Panc1 (cell line): ENCODE measurements at regions not wholly inside any gene's neighbourhood (a gene's known extent, or its start where the extent isn't known, plus 50 kb on each side); places are given as distances from the start of the nearest gene placed in this dataset.

Experiments
- ATAC-seq: fragments of 200-7000 bp; cut with Tn5 transposase; 2 replicates; pipeline ENCODE4 v1.9.1; 2020; ENCODE audit warnings: mild to moderate bottlenecking, moderate library complexity
- BruUV-seq: library from RNA; stranded (reverse); fragments of 400-500 nt; replicated peaks from 2 replicates; lab custom pipeline; 2021; lab: Mats Ljungman, UMichigan
- CTCF ChIA-PET: fragments of 300-600 bp; sonication (Branson Sonifier 250); formaldehyde crosslinking; loops from one replicate; lab custom pipeline; 2022; ENCODE audit warnings: antibody characterized with exemption; lab: Charles Lee
- POLR2A ChIA-PET: fragments of 300-600 bp; sonication (Branson Sonifier 250); formaldehyde crosslinking; loops from one replicate; lab custom pipeline; 2022; ENCODE audit warnings: antibody characterized with exemption; lab: Charles Lee
- DNase-seq: peaks from one replicate; pipeline ENCODE4 v3.0.0-alpha.2; 2010; ENCODE audit warnings: low read depth, low spot score
- H3K27ac ChIP-seq: 2 replicates; pipeline ENCODE4 v1.5.1; 2011; ENCODE audit warnings: mild to moderate bottlenecking, low read length, inconsistent platforms
- H3K27me3 ChIP-seq: fragments of 200-500 bp; sonication (Bioruptor generic); 2 replicates; pipeline ENCODE4 v1.6.0; 2014; ENCODE audit warnings: low read length, inconsistent platforms; ENCODE audit not compliant: control insufficient read depth, insufficient read depth
- H3K36me3 ChIP-seq: fragments of 200-500 bp; sonication (Bioruptor generic); 2 replicates; pipeline ENCODE4 v1.5.1; 2014; ENCODE audit warnings: inconsistent platforms, mild to moderate bottlenecking, low read length, moderate library complexity; ENCODE audit not compliant: control insufficient read depth, insufficient read depth
- H3K4me1 ChIP-seq: 2 replicates; pipeline ENCODE4 v1.5.1; 2011; ENCODE audit warnings: inconsistent platforms, mild to moderate bottlenecking, low read length, moderate library complexity; ENCODE audit not compliant: control insufficient read depth, insufficient read depth
- H3K4me3 ChIP-seq, 2 experiments: 2 replicates each; pipeline ENCODE4 v1.5.1; 2011 to 2012; ENCODE audit warnings: low read depth in 2 of 2, low read length in 2 of 2, mild to moderate bottlenecking in 2 of 2, inconsistent platforms in 1 of 2, moderate library complexity in 1 of 2
- H3K9me3 ChIP-seq: fragments of 200-500 bp; sonication (Bioruptor generic); 2 replicates; pipeline ENCODE4 v1.5.1; 2014; ENCODE audit warnings: low read depth, mild to moderate bottlenecking, inconsistent platforms, low read length, moderate library complexity; ENCODE audit not compliant: control insufficient read depth, insufficient read depth
- POLR2AphosphoS5 ChIP-seq: IDR thresholded peaks from 2 replicates; pipeline ENCODE4 v1.6.1; 2012; ENCODE audit warnings: mild to moderate bottlenecking, low read depth, low read length, moderate library complexity
- SIN3A ChIP-seq: IDR thresholded peaks from 2 replicates; pipeline ENCODE4 v1.6.1; 2012; ENCODE audit warnings: low read depth, mild to moderate bottlenecking, low read length, moderate library complexity, borderline replicate concordance; ENCODE audit not compliant: insufficient read depth
- TCF7L2 ChIP-seq: IDR thresholded peaks from 2 replicates; pipeline ENCODE4 v1.6.1; 2011; ENCODE audit warnings: mild to moderate bottlenecking, low read depth, low read length, inconsistent platforms
- in situ Hi-C: cut with HindIII; loops from 2 replicates; pipeline ENCODE4 v1.10.0; 2016; ENCODE audit warnings: low sequenced_read_pairs, low pct_unique_long_range_greater_than_20kb
- intact Hi-C: fragments of 100-400 bp; cut with micrococcal nuclease; formaldehyde crosslinking; loops from one replicate; pipeline ENCODE4 v1.10.0; 2022; ENCODE audit not compliant: unreplicated experiment
- TF ChIP-seq, protein P1 (sequence below): fragments of 450-650 bp; IDR thresholded peaks from 2 replicates; pipeline ENCODE4 v1.5.1; 2017; ENCODE audit warnings: mild to moderate bottlenecking
- TF ChIP-seq, protein P2 (sequence below), 2 experiments: IDR thresholded peaks; 2 replicates each; pipeline ENCODE4 v1.6.1; 2011 to 2012; ENCODE audit warnings: low read depth in 2 of 2, control low read depth in 1 of 2, low read length in 1 of 2, mild to moderate bottlenecking in 1 of 2, moderate library complexity in 1 of 2; ENCODE audit not compliant: insufficient read depth in 1 of 2

DNA sequence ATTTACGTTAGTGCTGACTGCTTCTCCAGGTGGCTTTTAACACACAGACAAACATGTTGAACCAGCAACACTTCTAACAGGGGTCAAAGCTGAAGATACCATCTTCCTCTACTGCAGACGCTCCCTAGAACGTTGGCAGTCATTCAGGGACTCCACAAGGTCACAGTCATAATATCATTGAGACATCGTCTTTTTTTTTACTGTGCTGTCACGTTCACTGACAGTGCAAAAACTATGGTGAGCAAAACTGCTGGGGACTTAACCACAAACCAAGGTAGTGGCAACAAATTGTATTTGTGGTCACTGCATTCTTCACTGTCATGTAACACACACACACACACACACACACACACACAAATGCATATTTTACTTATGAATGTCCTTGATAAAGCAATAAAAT is 244.9 kb downstream of the CASP12 start:
- Histone ChIP-seq H3K36me3 (no peaks in the 10 kb centered on the region), H3K4me3 (no peak overlapping the region), H3K27ac (no peak overlapping the region), H3K9me3 (peaks cover 5% of the 10 kb centered on the region; the same call in 1 of the 2 replicates), H3K4me1 (no peaks in the 10 kb centered on the region), H3K27me3 (no peaks in the 10 kb centered on the region)
- ChIA-PET CTCF (no interaction called here), POLR2A (no interaction called here)
- in situ Hi-C loops (no loop called here), intact Hi-C loops (no loop called here)
- TF ChIP-seq POLR2AphosphoS5 (no peak), SIN3A (no peak), TCF7L2 (no peak)
- TF ChIP-seq, protein P1, sequence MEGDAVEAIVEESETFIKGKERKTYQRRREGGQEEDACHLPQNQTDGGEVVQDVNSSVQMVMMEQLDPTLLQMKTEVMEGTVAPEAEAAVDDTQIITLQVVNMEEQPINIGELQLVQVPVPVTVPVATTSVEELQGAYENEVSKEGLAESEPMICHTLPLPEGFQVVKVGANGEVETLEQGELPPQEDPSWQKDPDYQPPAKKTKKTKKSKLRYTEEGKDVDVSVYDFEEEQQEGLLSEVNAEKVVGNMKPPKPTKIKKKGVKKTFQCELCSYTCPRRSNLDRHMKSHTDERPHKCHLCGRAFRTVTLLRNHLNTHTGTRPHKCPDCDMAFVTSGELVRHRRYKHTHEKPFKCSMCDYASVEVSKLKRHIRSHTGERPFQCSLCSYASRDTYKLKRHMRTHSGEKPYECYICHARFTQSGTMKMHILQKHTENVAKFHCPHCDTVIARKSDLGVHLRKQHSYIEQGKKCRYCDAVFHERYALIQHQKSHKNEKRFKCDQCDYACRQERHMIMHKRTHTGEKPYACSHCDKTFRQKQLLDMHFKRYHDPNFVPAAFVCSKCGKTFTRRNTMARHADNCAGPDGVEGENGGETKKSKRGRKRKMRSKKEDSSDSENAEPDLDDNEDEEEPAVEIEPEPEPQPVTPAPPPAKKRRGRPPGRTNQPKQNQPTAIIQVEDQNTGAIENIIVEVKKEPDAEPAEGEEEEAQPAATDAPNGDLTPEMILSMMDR = no peak
- TF ChIP-seq, protein P2, sequence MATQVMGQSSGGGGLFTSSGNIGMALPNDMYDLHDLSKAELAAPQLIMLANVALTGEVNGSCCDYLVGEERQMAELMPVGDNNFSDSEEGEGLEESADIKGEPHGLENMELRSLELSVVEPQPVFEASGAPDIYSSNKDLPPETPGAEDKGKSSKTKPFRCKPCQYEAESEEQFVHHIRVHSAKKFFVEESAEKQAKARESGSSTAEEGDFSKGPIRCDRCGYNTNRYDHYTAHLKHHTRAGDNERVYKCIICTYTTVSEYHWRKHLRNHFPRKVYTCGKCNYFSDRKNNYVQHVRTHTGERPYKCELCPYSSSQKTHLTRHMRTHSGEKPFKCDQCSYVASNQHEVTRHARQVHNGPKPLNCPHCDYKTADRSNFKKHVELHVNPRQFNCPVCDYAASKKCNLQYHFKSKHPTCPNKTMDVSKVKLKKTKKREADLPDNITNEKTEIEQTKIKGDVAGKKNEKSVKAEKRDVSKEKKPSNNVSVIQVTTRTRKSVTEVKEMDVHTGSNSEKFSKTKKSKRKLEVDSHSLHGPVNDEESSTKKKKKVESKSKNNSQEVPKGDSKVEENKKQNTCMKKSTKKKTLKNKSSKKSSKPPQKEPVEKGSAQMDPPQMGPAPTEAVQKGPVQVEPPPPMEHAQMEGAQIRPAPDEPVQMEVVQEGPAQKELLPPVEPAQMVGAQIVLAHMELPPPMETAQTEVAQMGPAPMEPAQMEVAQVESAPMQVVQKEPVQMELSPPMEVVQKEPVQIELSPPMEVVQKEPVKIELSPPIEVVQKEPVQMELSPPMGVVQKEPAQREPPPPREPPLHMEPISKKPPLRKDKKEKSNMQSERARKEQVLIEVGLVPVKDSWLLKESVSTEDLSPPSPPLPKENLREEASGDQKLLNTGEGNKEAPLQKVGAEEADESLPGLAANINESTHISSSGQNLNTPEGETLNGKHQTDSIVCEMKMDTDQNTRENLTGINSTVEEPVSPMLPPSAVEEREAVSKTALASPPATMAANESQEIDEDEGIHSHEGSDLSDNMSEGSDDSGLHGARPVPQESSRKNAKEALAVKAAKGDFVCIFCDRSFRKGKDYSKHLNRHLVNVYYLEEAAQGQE (IDR thresholded peaks at IDR 0.05; ENCODE audit: insufficient read depth in 1 of 2, low read depth in 2 of 2, low read length in 1 of 2) = no peak
- DNase-seq (no peak), ATAC-seq (0 out of 2 replicates have a peak, but pooled peaks have one; percentile 26)
- no TSS peak for BruUV-seq

DNA sequence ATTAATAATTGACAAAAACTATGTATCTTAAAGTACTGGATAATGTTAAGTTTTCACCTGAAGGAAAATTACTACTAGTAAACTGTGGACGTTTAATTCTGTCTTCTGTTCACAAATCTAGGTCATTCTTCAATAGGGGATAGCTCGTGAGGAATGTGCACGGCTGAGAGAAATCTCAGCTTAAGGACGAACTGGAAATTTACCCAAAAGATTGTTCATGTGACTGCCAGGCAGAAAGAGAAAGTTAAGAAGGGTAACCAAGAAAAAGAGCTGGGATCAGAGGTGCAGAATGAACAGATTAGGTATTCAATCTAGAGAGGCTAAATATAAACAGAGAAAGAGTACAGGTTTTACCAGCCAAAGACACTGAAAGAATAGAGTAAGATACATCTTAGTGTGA is 245.3 kb downstream of the CASP12 start:
- CTCF ChIA-PET = no interaction called here
- no peak overlapping the region for H3K4me3 ChIP-seq
- intact Hi-C loops (no loop called here), in situ Hi-C loops (no loop called here)
- peaks cover 5% of the 10 kb centered on the region; the same call in 1 of the 2 replicates for H3K9me3 ChIP-seq
- no peaks in the 10 kb centered on the region for H3K27me3 ChIP-seq
- H3K36me3 ChIP-seq = no peaks in the 10 kb centered on the region
- no peak overlapping the region for H3K27ac ChIP-seq
- TF ChIP-seq, protein P2 (IDR thresholded peaks at IDR 0.05; ENCODE audit: insufficient read depth in 1 of 2, low read depth in 2 of 2, low read length in 1 of 2) = no peak
- TF ChIP-seq TCF7L2 = no peak
- TF ChIP-seq POLR2AphosphoS5 = no peak
- no peak for TF ChIP-seq SIN3A
- TF ChIP-seq, protein P1 = no peak
- DNase-seq (no peak), ATAC-seq (no peak)
- POLR2A ChIA-PET = no interaction called here
- BruUV-seq = no TSS peak
- H3K4me1 ChIP-seq = no peaks in the 10 kb centered on the region
